ENCODE measurements at regions not wholly inside any gene's neighbourhood (a gene's known extent, or its start where the extent isn't known, plus 50 kb on each side); places are given as distances from the start of the nearest gene placed in this dataset.

GRCh38 chr5:124892185-124892848 lies 145.9 kb upstream of the ZNF608 start:
- no peak for TF ChIP-seq POLR2A (IDR thresholded peaks at IDR 0.05; ENCODE audit: low read depth, low read length)
- no peak for TF ChIP-seq POLR2AphosphoS5 (IDR thresholded peaks at IDR 0.05; ENCODE audit: low read depth, low read length)

All from GM12892 (cell line).